ENCODE measurements at regions not wholly inside any gene's neighbourhood (a gene's known extent, or its start where the extent isn't known, plus 50 kb on each side); places are given as distances from the start of the nearest gene placed in this dataset.
"Not testable (repeated sequence)": the region's sequence is repeated elsewhere in the genome, so short reads cannot be mapped to it uniquely, and the experiment has no call there.

- ATAC-seq (no peak), DNase-seq (no peak)
- H3K4me3 Mint-ChIP-seq: no peak overlapping the region
- H3K36me3 Mint-ChIP-seq (ENCODE audit: low read depth): no peaks in the 10 kb centered on the region
- H3K27ac Mint-ChIP-seq: no peak overlapping the region
- H3K27me3 Mint-ChIP-seq: no peaks in the 10 kb centered on the region
- H3K4me1 Mint-ChIP-seq: no peaks in the 10 kb centered on the region
- no peaks in the 10 kb centered on the region for H3K9me3 ChIP-seq (ENCODE audit: control insufficient read depth, low read length, poor library complexity, severe bottlenecking)
Observed at GRCh38 chr7:145398758-145399157, 562.9 kb upstream of the TPK1 start.

- ATAC-seq (no peak), DNase-seq (no peak)
- H3K4me1 Mint-ChIP-seq: no peaks in the 10 kb centered on the region
- H3K36me3 Mint-ChIP-seq (ENCODE audit: low read depth): no peaks in the 10 kb centered on the region
- H3K27ac Mint-ChIP-seq: no peak overlapping the region
- no peaks in the 10 kb centered on the region for H3K9me3 ChIP-seq (ENCODE audit: control insufficient read depth, low read length, poor library complexity, severe bottlenecking)
- H3K4me3 Mint-ChIP-seq: no peak overlapping the region
- no peaks in the 10 kb centered on the region for H3K27me3 Mint-ChIP-seq
Observed at GRCh38 chr7:145394126-145394525, 558.3 kb upstream of the TPK1 start.

GRCh38 chr7:145382762-145383161 lies 546.9 kb upstream of the TPK1 start:
- H3K9me3 ChIP-seq (ENCODE audit: control insufficient read depth, low read length, poor library complexity, severe bottlenecking): no peaks in the 10 kb centered on the region
- Mint-ChIP-seq H3K27me3 (no peaks in the 10 kb centered on the region), H3K4me1 (no peaks in the 10 kb centered on the region), H3K27ac (no peak overlapping the region), H3K4me3 (no peak overlapping the region), H3K36me3 (ENCODE audit: low read depth) (no peaks in the 10 kb centered on the region)
- ATAC-seq (no peak), DNase-seq (no peak)

GRCh38 chr7:145378197-145378596 lies 542.3 kb upstream of the TPK1 start:
- DNase-seq (no peak), ATAC-seq (no peak)
- Mint-ChIP-seq H3K4me1 (no peaks in the 10 kb centered on the region), H3K27ac (no peak overlapping the region), H3K36me3 (ENCODE audit: low read depth) (no peaks in the 10 kb centered on the region), H3K4me3 (no peak overlapping the region), H3K27me3 (no peaks in the 10 kb centered on the region)
- no peaks in the 10 kb centered on the region for H3K9me3 ChIP-seq (ENCODE audit: control insufficient read depth, low read length, poor library complexity, severe bottlenecking)

- Mint-ChIP-seq H3K27ac (no peak overlapping the region), H3K4me1 (no peaks in the 10 kb centered on the region), H3K4me3 (no peak overlapping the region), H3K36me3 (ENCODE audit: low read depth) (no peaks in the 10 kb centered on the region), H3K27me3 (no peaks in the 10 kb centered on the region)
- no peaks in the 10 kb centered on the region for H3K9me3 ChIP-seq (ENCODE audit: control insufficient read depth, low read length, poor library complexity, severe bottlenecking)
- DNase-seq: no peak
- ATAC-seq: no peak
Observed at GRCh38 chr7:145360511-145361100, 524.8 kb upstream of the TPK1 start.

GRCh38 chr7:145350334-145350733 lies 514.5 kb upstream of the TPK1 start:
- no peak overlapping the region for H3K27ac Mint-ChIP-seq

GRCh38 chr7:145349452-145349851 lies 513.6 kb upstream of the TPK1 start:
- H3K4me3 Mint-ChIP-seq; DNase-seq; H3K27me3 Mint-ChIP-seq; H3K9me3 ChIP-seq (ENCODE audit: control insufficient read depth, low read length, poor library complexity, severe bottlenecking); H3K4me1 Mint-ChIP-seq; H3K27ac Mint-ChIP-seq; H3K36me3 Mint-ChIP-seq (ENCODE audit: low read depth); ATAC-seq: not testable (repeated sequence)

More at GRCh38 chr7:145350334-145350733, 514.5 kb upstream of the TPK1 start:
- DNase-seq: no peak
- no peaks in the 10 kb centered on the region for H3K9me3 ChIP-seq (ENCODE audit: control insufficient read depth, low read length, poor library complexity, severe bottlenecking)
- H3K36me3 Mint-ChIP-seq (ENCODE audit: low read depth): no peaks in the 10 kb centered on the region
- H3K4me3 Mint-ChIP-seq: no peak overlapping the region
- H3K4me1 Mint-ChIP-seq: no peaks in the 10 kb centered on the region
- no peak for ATAC-seq
- H3K27me3 Mint-ChIP-seq: no peaks in the 10 kb centered on the region

GRCh38 chr7:145347271-145347670 lies 511.4 kb upstream of the TPK1 start:
- H3K9me3 ChIP-seq (ENCODE audit: control insufficient read depth, low read length, poor library complexity, severe bottlenecking): no peaks in the 10 kb centered on the region
- H3K4me1 Mint-ChIP-seq: no peaks in the 10 kb centered on the region
- ATAC-seq (no peak), DNase-seq (no peak)
- no peak overlapping the region for H3K27ac Mint-ChIP-seq
- H3K27me3 Mint-ChIP-seq: no peaks in the 10 kb centered on the region
- H3K36me3 Mint-ChIP-seq (ENCODE audit: low read depth): no peaks in the 10 kb centered on the region
- H3K4me3 Mint-ChIP-seq: no peak overlapping the region

GRCh38 chr7:145339319-145339718 lies 503.5 kb upstream of the TPK1 start:
- H3K9me3 ChIP-seq (ENCODE audit: control insufficient read depth, low read length, poor library complexity, severe bottlenecking): no peaks in the 10 kb centered on the region
- no peaks in the 10 kb centered on the region for H3K4me1 Mint-ChIP-seq
- ATAC-seq (no peak), DNase-seq (no peak)
- no peak overlapping the region for H3K4me3 Mint-ChIP-seq
- no peaks in the 10 kb centered on the region for H3K36me3 Mint-ChIP-seq (ENCODE audit: low read depth)
- H3K27me3 Mint-ChIP-seq: no peaks in the 10 kb centered on the region
- H3K27ac Mint-ChIP-seq: no peak overlapping the region

- no peaks in the 10 kb centered on the region for H3K27me3 Mint-ChIP-seq
- no peaks in the 10 kb centered on the region for H3K4me1 Mint-ChIP-seq
Observed at GRCh38 chr7:145331522-145331921, 495.7 kb upstream of the TPK1 start.

GRCh38 chr7:145331076-145331475 lies 495.2 kb upstream of the TPK1 start:
- Mint-ChIP-seq H3K27me3 (no peaks in the 10 kb centered on the region), H3K36me3 (ENCODE audit: low read depth) (no peaks in the 10 kb centered on the region), H3K4me3 (no peak overlapping the region), H3K4me1 (no peaks in the 10 kb centered on the region), H3K27ac (no peak overlapping the region)
- no peak for DNase-seq
- ATAC-seq: no peak
- H3K9me3 ChIP-seq (ENCODE audit: control insufficient read depth, low read length, poor library complexity, severe bottlenecking): no peaks in the 10 kb centered on the region

More at GRCh38 chr7:145331522-145331921, 495.7 kb upstream of the TPK1 start:
- Mint-ChIP-seq H3K4me3 (no peak overlapping the region), H3K27ac (no peak overlapping the region), H3K36me3 (ENCODE audit: low read depth) (no peaks in the 10 kb centered on the region)
- ATAC-seq: no peak
- no peak for DNase-seq
- no peaks in the 10 kb centered on the region for H3K9me3 ChIP-seq (ENCODE audit: control insufficient read depth, low read length, poor library complexity, severe bottlenecking)

GRCh38 chr7:145327646-145328045 lies 491.8 kb upstream of the TPK1 start:
- DNase-seq: no peak
- H3K27ac Mint-ChIP-seq: no peak overlapping the region

GRCh38 chr7:145324081-145324480 lies 488.2 kb upstream of the TPK1 start:
- Mint-ChIP-seq H3K27ac (no peak overlapping the region), H3K27me3 (no peaks in the 10 kb centered on the region), H3K4me1 (no peaks in the 10 kb centered on the region), H3K36me3 (ENCODE audit: low read depth) (no peaks in the 10 kb centered on the region), H3K4me3 (no peak overlapping the region)
- DNase-seq (no peak), ATAC-seq (no peak)
- no peaks in the 10 kb centered on the region for H3K9me3 ChIP-seq (ENCODE audit: control insufficient read depth, low read length, poor library complexity, severe bottlenecking)

More at GRCh38 chr7:145327646-145328045, 491.8 kb upstream of the TPK1 start:
- H3K27me3 Mint-ChIP-seq: no peaks in the 10 kb centered on the region
- no peaks in the 10 kb centered on the region for H3K4me1 Mint-ChIP-seq
- H3K4me3 Mint-ChIP-seq: no peak overlapping the region
- H3K36me3 Mint-ChIP-seq (ENCODE audit: low read depth): no peaks in the 10 kb centered on the region
- no peaks in the 10 kb centered on the region for H3K9me3 ChIP-seq (ENCODE audit: control insufficient read depth, low read length, poor library complexity, severe bottlenecking)
- no peak for ATAC-seq

- H3K9me3 ChIP-seq (ENCODE audit: control insufficient read depth, low read length, poor library complexity, severe bottlenecking): no peaks in the 10 kb centered on the region
- Mint-ChIP-seq H3K27ac (no peak overlapping the region), H3K27me3 (no peaks in the 10 kb centered on the region), H3K36me3 (ENCODE audit: low read depth) (no peaks in the 10 kb centered on the region), H3K4me1 (no peaks in the 10 kb centered on the region), H3K4me3 (no peak overlapping the region)
- no peak for ATAC-seq
- no peak for DNase-seq
Observed at GRCh38 chr7:145313551-145313950, 477.7 kb upstream of the TPK1 start.
